ENCODE measurements at regions not wholly inside any gene's neighbourhood (a gene's known extent, or its start where the extent isn't known, plus 50 kb on each side); places are given as distances from the start of the nearest gene placed in this dataset.

- no peaks in the 10 kb centered on the region for H3K27me3 Mint-ChIP-seq
- no peak for DNase-seq (ENCODE audit: extremely low spot score, unreplicated experiment)
- H3K4me1 Mint-ChIP-seq (ENCODE audit: unreplicated experiment): peaks cover 12% of the 10 kb centered on the region
- H3K9me3 Mint-ChIP-seq: no peaks in the 10 kb centered on the region
- TF ChIP-seq CTCF (conservative IDR thresholded peaks at IDR 0.05): no peak
- no peak overlapping the region for H3K27ac Mint-ChIP-seq
- H3K36me3 Mint-ChIP-seq: no peaks in the 10 kb centered on the region
- H3K4me3 Mint-ChIP-seq: no peak overlapping the region
These were observed 252.3 kb upstream of the ZFP64 start for GRCh38 chr20:52443874-52444273.

GRCh38 chr20:52441710-52442109 lies 250.1 kb upstream of the ZFP64 start:
- no peak for DNase-seq (ENCODE audit: extremely low spot score, unreplicated experiment)
- no peaks in the 10 kb centered on the region for H3K36me3 Mint-ChIP-seq
- H3K9me3 Mint-ChIP-seq: no peaks in the 10 kb centered on the region
- H3K27me3 Mint-ChIP-seq: no peaks in the 10 kb centered on the region
- no peak overlapping the region for H3K4me3 Mint-ChIP-seq
- TF ChIP-seq CTCF (conservative IDR thresholded peaks at IDR 0.05): no peak
- no peak overlapping the region for H3K27ac Mint-ChIP-seq
- peaks cover 12% of the 10 kb centered on the region for H3K4me1 Mint-ChIP-seq (ENCODE audit: unreplicated experiment)

- Mint-ChIP-seq H3K27me3 (no peaks in the 10 kb centered on the region), H3K36me3 (no peaks in the 10 kb centered on the region)
These were observed 247.8 kb upstream of the ZFP64 start for GRCh38 chr20:52439375-52439774.

GRCh38 chr20:52438326-52438963 lies 246.9 kb upstream of the ZFP64 start:
- Mint-ChIP-seq H3K36me3 (no peaks in the 10 kb centered on the region), H3K27ac (no peak overlapping the region), H3K4me1 (ENCODE audit: unreplicated experiment) (peaks cover 7% of the 10 kb centered on the region), H3K9me3 (no peaks in the 10 kb centered on the region), H3K4me3 (no peak overlapping the region), H3K27me3 (no peaks in the 10 kb centered on the region)
- TF ChIP-seq CTCF (conservative IDR thresholded peaks at IDR 0.05): no peak
- DNase-seq (ENCODE audit: extremely low spot score, unreplicated experiment): no peak

More at GRCh38 chr20:52439375-52439774, 247.8 kb upstream of the ZFP64 start:
- Mint-ChIP-seq H3K27ac (no peak overlapping the region), H3K4me1 (ENCODE audit: unreplicated experiment) (peaks cover 9% of the 10 kb centered on the region), H3K4me3 (no peak overlapping the region), H3K9me3 (no peaks in the 10 kb centered on the region)
- no peak for DNase-seq (ENCODE audit: extremely low spot score, unreplicated experiment)
- no peak for TF ChIP-seq CTCF (conservative IDR thresholded peaks at IDR 0.05)

GRCh38 chr20:52434453-52434852 lies 242.9 kb upstream of the ZFP64 start:
- Mint-ChIP-seq H3K36me3 (peaks cover 3% of the 10 kb centered on the region), H3K9me3 (no peaks in the 10 kb centered on the region), H3K4me3 (no peak overlapping the region), H3K27me3 (no peaks in the 10 kb centered on the region), H3K4me1 (ENCODE audit: unreplicated experiment) (no peaks in the 10 kb centered on the region), H3K27ac (no peak overlapping the region)
- DNase-seq (ENCODE audit: extremely low spot score, unreplicated experiment): no peak
- no peak for TF ChIP-seq CTCF (conservative IDR thresholded peaks at IDR 0.05)

- Mint-ChIP-seq H3K27ac (no peak overlapping the region), H3K36me3 (peaks cover 3% of the 10 kb centered on the region), H3K4me1 (ENCODE audit: unreplicated experiment) (no peaks in the 10 kb centered on the region), H3K9me3 (peaks cover 3% of the 10 kb centered on the region), H3K4me3 (no peak overlapping the region), H3K27me3 (no peaks in the 10 kb centered on the region)
- no peak for DNase-seq (ENCODE audit: extremely low spot score, unreplicated experiment)
- TF ChIP-seq CTCF (conservative IDR thresholded peaks at IDR 0.05): no peak
These were observed 242.5 kb upstream of the ZFP64 start for GRCh38 chr20:52434041-52434425.

Data from type B pancreatic cell (in vitro differentiated cells).